Uterus (tissue), 3 donors: ENCODE measurements at regions not wholly inside any gene's neighbourhood (a gene's known extent, or its start where the extent isn't known, plus 50 kb on each side); places are given as distances from the start of the nearest gene placed in this dataset.

ENCODE experiments used
- DNase-seq, 2 donors: peaks; one replicate each; pipeline ENCODE4 v3.0.0-alpha.2; 2019 to 2020
- H3K27ac ChIP-seq, 2 donors: fragments of 200-600 bp; sonication (generic); 1 replicate in 1 of 2; 2 replicates in 1 of 2; pipeline ENCODE4 v1.5.1; 2016 to 2018
- H3K27me3 ChIP-seq, 2 donors: fragments of 200-600 bp; sonication (generic); one replicate each; pipeline ENCODE4 v1.5.1; 2018 to 2019; ENCODE audit warnings: control low read depth in 1 of 2
- H3K36me3 ChIP-seq, 2 donors: fragments of 200-600 bp; sonication (generic); one replicate each; pipeline ENCODE4 v1.5.1; 2019; ENCODE audit warnings: control low read depth in 1 of 2
- H3K4me1 ChIP-seq, 2 donors: fragments of 200-600 bp; sonication (generic); one replicate each; pipeline ENCODE4 v1.5.1; 2018 to 2019; ENCODE audit warnings: control low read depth in 1 of 2
- H3K4me3 ChIP-seq, 2 donors: fragments of 200-600 bp; sonication (generic); 1 replicate in 1 of 2; 2 replicates in 1 of 2; pipeline ENCODE4 v1.5.1; 2018 to 2019; ENCODE audit warnings: mild to moderate bottlenecking in 1 of 2
- H3K9me3 ChIP-seq, 2 donors: fragments of 200-600 bp; sonication (generic); one replicate each; pipeline ENCODE4 v1.5.1; 2019; ENCODE audit warnings: control low read depth in 1 of 2
- POLR2A ChIP-seq, 2 donors: fragments of 450-650 bp; IDR thresholded peaks; one replicate each; pipeline ENCODE4 v1.6.1; 2016; ENCODE audit warnings: antibody characterized with exemption in 2 of 2, mild to moderate bottlenecking in 1 of 2, moderate library complexity in 1 of 2
- intact Hi-C: fragments of 100-400 bp; cut with DNase I; formaldehyde crosslinking; loops from one replicate; pipeline ENCODE4 v1.15.1; 2023; ENCODE audit warnings: low total_unique reads
- TF ChIP-seq, protein P1 (sequence below), 4 experiments: fragments of 200-600 bp in 2 of 4; fragments of 450-650 bp in 2 of 4; sonication (generic) in 2 of 4; IDR thresholded peaks; one replicate each; pipeline ENCODE4 v1.5.1; 2016 to 2019; ENCODE audit warnings: antibody characterized with exemption in 4 of 4, mild to moderate bottlenecking in 2 of 4, moderate library complexity in 1 of 4
- donor health status: DM: yes; HTN: yes; CAD: no.

DNA sequence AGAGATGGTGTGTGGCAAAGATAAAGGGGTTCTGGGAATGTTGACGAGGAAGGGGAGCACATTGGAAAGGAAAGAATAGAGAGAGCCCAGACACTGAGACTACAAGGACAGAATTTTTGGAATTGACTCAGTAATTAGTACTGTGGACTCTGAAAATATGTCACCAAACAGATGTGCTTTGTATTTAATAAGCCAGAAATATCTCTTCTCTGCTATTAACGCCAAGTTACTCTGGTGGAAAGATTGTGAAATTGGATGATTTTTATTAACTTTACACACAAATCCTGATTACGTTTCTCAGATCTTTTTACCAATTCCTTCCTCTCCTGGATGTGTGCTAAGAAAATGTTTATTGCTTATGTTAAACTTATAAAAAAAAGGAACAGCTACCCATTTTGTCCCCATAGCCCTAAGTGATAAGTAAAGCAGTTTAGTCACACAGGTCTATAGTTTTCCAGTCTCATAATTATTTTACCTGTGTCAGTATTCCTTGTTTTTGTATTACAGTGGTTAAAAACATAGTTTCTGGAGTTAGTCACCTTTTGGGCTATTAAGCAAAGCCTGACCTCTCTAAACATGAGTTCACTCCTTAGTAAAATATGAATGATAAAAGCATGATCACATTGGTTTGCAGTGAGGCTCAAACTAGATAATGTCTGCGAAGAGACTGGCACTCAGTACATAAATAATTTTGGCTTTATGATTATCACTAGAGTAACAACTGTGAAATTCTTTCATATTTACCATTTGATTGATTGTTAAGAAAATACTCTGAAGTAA is 1068.3 kb downstream of the STIM2 start:
- Histone ChIP-seq H3K9me3 (no peaks in the 10 kb centered on the region), H3K27me3 (no peaks in the 10 kb centered on the region), H3K4me3 (no peak overlapping the region), H3K27ac (no peak overlapping the region), H3K4me1 (no peaks in the 10 kb centered on the region), H3K36me3 (no peaks in the 10 kb centered on the region)
- TF ChIP-seq POLR2A (IDR thresholded peaks at IDR 0.05): no peak
- TF ChIP-seq, protein P1, sequence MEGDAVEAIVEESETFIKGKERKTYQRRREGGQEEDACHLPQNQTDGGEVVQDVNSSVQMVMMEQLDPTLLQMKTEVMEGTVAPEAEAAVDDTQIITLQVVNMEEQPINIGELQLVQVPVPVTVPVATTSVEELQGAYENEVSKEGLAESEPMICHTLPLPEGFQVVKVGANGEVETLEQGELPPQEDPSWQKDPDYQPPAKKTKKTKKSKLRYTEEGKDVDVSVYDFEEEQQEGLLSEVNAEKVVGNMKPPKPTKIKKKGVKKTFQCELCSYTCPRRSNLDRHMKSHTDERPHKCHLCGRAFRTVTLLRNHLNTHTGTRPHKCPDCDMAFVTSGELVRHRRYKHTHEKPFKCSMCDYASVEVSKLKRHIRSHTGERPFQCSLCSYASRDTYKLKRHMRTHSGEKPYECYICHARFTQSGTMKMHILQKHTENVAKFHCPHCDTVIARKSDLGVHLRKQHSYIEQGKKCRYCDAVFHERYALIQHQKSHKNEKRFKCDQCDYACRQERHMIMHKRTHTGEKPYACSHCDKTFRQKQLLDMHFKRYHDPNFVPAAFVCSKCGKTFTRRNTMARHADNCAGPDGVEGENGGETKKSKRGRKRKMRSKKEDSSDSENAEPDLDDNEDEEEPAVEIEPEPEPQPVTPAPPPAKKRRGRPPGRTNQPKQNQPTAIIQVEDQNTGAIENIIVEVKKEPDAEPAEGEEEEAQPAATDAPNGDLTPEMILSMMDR (IDR thresholded peaks at IDR 0.05): no peak
- no peak for DNase-seq
- intact Hi-C loops: no loop called here

DNA sequence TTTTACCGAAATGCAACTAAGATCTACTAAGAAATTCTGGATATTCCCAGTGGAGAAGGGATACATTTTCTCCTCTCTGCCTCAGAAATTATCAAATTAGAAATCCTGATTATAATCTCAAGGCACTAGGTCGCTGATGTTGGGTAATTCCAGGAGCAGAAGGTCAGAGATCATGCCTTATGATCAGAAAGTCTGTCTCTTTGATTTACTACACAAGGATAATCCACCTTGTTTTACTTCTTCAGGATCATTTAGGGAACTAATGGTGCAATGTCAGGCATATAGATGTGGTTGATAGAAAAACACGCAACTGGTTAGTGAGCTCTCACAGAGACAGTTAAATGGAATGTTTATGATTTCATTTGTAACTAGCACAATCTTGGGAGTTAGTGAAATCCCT is 1069.7 kb downstream of the STIM2 start:
- TF ChIP-seq POLR2A (IDR thresholded peaks at IDR 0.05): no peak
- TF ChIP-seq, protein P1 (IDR thresholded peaks at IDR 0.05): no peak
- DNase-seq: no peak
- no peak overlapping the region for H3K4me3 ChIP-seq
- no peaks in the 10 kb centered on the region for H3K27me3 ChIP-seq
- H3K36me3 ChIP-seq: no peaks in the 10 kb centered on the region
- no peak overlapping the region for H3K27ac ChIP-seq
- no peaks in the 10 kb centered on the region for H3K9me3 ChIP-seq
- intact Hi-C loops: no loop called here
- no peaks in the 10 kb centered on the region for H3K4me1 ChIP-seq

DNA sequence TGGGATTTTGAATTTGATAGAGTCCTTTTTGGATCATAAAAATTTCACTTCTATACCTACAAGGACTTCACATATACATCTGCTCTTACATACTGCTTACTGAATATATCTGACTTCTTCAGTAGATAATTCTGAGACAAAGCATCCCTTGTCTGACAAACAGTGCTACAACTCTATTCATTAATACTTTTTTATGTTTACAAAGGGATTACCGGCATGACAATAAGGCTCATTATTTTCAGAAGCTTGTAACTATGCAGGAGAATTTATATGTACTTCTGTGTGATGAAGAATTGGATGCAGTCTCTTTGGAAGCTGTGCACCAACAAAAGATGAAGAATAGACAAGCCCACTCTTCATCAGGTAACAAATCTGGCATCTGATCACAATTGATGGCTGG is 1070.3 kb downstream of the STIM2 start:
- no peak for TF ChIP-seq POLR2A (IDR thresholded peaks at IDR 0.05)
- TF ChIP-seq, protein P1 (IDR thresholded peaks at IDR 0.05): no peak
- DNase-seq: no peak
- Histone ChIP-seq H3K4me1 (no peaks in the 10 kb centered on the region), H3K36me3 (no peaks in the 10 kb centered on the region), H3K27ac (no peak overlapping the region), H3K9me3 (no peaks in the 10 kb centered on the region), H3K4me3 (no peak overlapping the region), H3K27me3 (no peaks in the 10 kb centered on the region)
- intact Hi-C loops: no loop called here

DNA sequence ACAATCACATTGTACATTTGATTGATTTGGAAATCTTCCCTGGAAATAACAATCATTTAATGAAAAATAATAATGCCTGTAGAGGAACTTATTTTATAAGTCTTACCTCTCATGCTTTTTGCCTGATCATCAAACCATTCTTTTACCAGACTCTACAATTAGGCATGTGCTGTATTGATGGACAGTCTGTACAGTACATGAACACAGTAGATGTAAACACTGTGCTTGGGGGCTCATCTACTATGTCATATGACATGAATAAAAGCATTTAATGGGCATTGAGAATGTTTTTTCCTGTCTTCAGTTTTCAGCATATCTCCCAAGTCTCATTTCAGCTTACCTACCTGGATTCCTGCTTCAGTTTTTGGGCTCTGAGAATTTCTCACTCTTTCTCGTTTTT is 1070.9 kb downstream of the STIM2 start:
- H3K4me1 ChIP-seq: no peaks in the 10 kb centered on the region
- H3K36me3 ChIP-seq: no peaks in the 10 kb centered on the region
- H3K4me3 ChIP-seq: no peak overlapping the region
- no peak for DNase-seq
- no peaks in the 10 kb centered on the region for H3K9me3 ChIP-seq
- H3K27me3 ChIP-seq: no peaks in the 10 kb centered on the region
- TF ChIP-seq POLR2A (IDR thresholded peaks at IDR 0.05): no peak
- TF ChIP-seq, protein P1 (IDR thresholded peaks at IDR 0.05): no peak
- intact Hi-C loops: no loop called here
- H3K27ac ChIP-seq: no peak overlapping the region

DNA sequence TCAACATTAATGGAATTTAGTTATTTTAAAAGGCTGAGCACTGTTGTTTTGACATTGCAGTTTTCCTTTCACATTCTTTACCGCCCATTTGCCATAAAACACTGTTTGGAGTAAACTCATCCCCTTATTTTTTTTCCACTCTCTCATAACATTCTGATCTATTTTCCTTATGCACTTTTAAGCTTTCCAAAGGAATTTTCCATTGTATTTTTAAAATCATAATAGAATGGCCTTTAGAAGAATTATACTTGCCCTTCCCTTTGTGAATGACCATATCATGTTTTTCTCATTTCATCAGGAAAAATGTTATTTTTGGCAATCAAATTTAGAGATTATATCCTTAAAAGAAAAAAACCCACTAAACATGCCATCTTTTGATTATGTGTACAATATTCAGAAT is 1074.2 kb downstream of the STIM2 start:
- TF ChIP-seq, protein P1 (IDR thresholded peaks at IDR 0.05): no peak
- no peak for TF ChIP-seq POLR2A (IDR thresholded peaks at IDR 0.05)
- Histone ChIP-seq H3K36me3 (no peaks in the 10 kb centered on the region), H3K9me3 (no peaks in the 10 kb centered on the region), H3K27ac (no peak overlapping the region), H3K27me3 (no peaks in the 10 kb centered on the region), H3K4me1 (no peaks in the 10 kb centered on the region), H3K4me3 (no peak overlapping the region)
- intact Hi-C loops: no loop called here
- DNase-seq: no peak
